ENCODE measurements at regions not wholly inside any gene's neighbourhood (a gene's known extent, or its start where the extent isn't known, plus 50 kb on each side); places are given as distances from the start of the nearest gene placed in this dataset.

DNA sequence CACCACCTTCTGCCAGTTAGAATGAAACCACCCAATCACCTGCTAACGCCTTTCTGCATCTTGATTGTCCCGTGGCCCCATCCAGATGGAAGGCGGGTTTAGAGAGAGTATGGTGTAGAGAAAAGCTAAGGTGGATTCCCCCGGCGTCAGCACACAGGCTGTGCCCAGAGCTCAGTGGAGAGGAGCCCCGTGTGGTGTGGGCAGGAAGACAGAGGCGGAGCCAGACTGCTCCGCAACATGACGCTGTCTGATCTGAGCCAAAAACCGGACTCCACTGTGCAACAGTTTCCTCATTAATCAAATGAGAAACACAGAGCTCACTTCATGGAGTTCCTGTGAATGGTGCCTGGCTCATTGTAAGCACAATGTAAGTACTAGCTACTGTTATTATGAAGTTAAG is 448.1 kb upstream of the SMIM21 start:
- TF ChIP-seq, protein P1, sequence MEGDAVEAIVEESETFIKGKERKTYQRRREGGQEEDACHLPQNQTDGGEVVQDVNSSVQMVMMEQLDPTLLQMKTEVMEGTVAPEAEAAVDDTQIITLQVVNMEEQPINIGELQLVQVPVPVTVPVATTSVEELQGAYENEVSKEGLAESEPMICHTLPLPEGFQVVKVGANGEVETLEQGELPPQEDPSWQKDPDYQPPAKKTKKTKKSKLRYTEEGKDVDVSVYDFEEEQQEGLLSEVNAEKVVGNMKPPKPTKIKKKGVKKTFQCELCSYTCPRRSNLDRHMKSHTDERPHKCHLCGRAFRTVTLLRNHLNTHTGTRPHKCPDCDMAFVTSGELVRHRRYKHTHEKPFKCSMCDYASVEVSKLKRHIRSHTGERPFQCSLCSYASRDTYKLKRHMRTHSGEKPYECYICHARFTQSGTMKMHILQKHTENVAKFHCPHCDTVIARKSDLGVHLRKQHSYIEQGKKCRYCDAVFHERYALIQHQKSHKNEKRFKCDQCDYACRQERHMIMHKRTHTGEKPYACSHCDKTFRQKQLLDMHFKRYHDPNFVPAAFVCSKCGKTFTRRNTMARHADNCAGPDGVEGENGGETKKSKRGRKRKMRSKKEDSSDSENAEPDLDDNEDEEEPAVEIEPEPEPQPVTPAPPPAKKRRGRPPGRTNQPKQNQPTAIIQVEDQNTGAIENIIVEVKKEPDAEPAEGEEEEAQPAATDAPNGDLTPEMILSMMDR (IDR thresholded peaks at IDR 0.05; ENCODE audit: unreplicated experiment): no peak
- no peaks in the 10 kb centered on the region for H3K4me1 Mint-ChIP-seq (ENCODE audit: low read depth, unreplicated experiment)
- H3K27me3 Mint-ChIP-seq (ENCODE audit: unreplicated experiment): no peaks in the 10 kb centered on the region
- DNase-seq: no peak
- H3K4me3 Mint-ChIP-seq (ENCODE audit: low read depth, unreplicated experiment): no peak overlapping the region
- intact Hi-C loops (cut with micrococcal nuclease; ENCODE audit: unreplicated experiment): no loop called here
- H3K36me3 Mint-ChIP-seq (ENCODE audit: insufficient read depth, unreplicated experiment): no peaks in the 10 kb centered on the region
- no peak overlapping the region for H3K27ac Mint-ChIP-seq (ENCODE audit: unreplicated experiment)
- no TSS peak for BruUV-seq (replicated peaks)
- peaks cover 9% of the 10 kb centered on the region for H3K9me3 Mint-ChIP-seq (ENCODE audit: low read depth, unreplicated experiment)
- CTCF ChIA-PET: no interaction called here

DNA sequence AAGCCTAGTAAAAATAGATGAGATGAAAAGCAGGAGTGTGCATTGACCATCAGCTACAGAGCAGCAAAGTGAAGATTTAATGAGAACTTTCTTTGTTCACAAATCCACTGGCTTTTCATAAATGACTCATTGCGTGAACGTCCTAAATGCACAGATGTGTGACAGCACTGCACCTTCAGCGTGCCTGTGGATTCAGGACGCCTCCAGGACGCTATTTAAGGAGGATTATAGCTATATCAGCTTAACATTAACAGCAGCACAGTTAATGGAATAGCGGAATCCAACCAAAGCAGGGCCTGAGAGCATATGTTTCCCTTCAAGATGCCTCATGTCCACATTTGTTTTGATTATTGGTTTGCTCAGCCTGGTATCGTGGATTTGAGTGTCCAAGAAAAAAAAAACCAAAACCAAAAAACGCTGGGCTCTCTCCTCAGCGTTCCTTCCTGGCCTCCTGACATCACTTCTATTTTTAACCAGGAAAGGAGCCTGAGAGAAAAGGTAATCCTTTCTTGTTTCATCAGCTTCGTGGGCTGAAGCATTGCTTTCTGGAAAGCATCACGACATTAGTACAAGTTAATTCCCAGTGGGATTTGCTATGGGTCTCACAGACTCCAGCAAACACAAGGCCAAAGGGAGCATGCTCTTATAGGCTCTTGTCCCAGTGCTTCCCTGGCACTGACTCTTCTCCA is 447.0 kb upstream of the SMIM21 start:
- H3K27ac Mint-ChIP-seq (ENCODE audit: unreplicated experiment): no peak overlapping the region
- BruUV-seq (replicated peaks): no TSS peak
- H3K27me3 Mint-ChIP-seq (ENCODE audit: unreplicated experiment): no peaks in the 10 kb centered on the region
- peaks cover 9% of the 10 kb centered on the region for H3K9me3 Mint-ChIP-seq (ENCODE audit: low read depth, unreplicated experiment)
- CTCF ChIA-PET: interaction anchor here (0.6 kb wide), 1 partner anchor 389 kb away, joined by 4 read pairs; no protein-coding TSS in a partner anchor
- intact Hi-C loops (cut with micrococcal nuclease; ENCODE audit: unreplicated experiment): no loop called here
- H3K4me3 Mint-ChIP-seq (ENCODE audit: low read depth, unreplicated experiment): no peak overlapping the region
- TF ChIP-seq, protein P1 (IDR thresholded peaks at IDR 0.05; ENCODE audit: unreplicated experiment): no peak
- no peak for DNase-seq
- H3K4me1 Mint-ChIP-seq (ENCODE audit: low read depth, unreplicated experiment): no peaks in the 10 kb centered on the region
- no peaks in the 10 kb centered on the region for H3K36me3 Mint-ChIP-seq (ENCODE audit: insufficient read depth, unreplicated experiment)

DNA sequence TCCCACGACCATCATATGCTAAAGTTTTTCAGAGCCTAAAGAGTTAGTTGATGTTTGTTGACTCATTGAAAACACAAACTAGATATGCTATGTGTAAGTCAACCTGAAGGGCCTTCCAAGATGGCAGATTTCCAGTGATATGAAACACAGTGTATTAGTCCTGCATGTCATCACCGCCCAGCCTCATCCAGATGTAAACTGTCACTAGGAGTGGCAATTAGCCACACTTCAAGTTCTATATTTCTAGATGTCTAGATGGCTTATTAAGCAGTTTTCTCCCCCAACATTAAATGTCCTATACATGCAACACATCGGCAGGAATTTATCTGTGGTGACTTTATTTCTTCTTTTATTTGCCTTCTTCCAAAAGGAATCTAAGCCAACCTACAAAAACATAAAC is 444.1 kb upstream of the SMIM21 start:
- Mint-ChIP-seq H3K4me3 (ENCODE audit: low read depth, unreplicated experiment) (no peak overlapping the region), H3K4me1 (ENCODE audit: low read depth, unreplicated experiment) (no peaks in the 10 kb centered on the region), H3K9me3 (ENCODE audit: low read depth, unreplicated experiment) (peaks cover 4% of the 10 kb centered on the region), H3K36me3 (ENCODE audit: insufficient read depth, unreplicated experiment) (no peaks in the 10 kb centered on the region), H3K27me3 (ENCODE audit: unreplicated experiment) (no peaks in the 10 kb centered on the region), H3K27ac (ENCODE audit: unreplicated experiment) (no peak overlapping the region)
- TF ChIP-seq, protein P1 (IDR thresholded peaks at IDR 0.05; ENCODE audit: unreplicated experiment): no peak
- no TSS peak for BruUV-seq (replicated peaks)
- CTCF ChIA-PET: no interaction called here
- intact Hi-C loops (cut with micrococcal nuclease; ENCODE audit: unreplicated experiment): no loop called here
- no peak for DNase-seq

DNA sequence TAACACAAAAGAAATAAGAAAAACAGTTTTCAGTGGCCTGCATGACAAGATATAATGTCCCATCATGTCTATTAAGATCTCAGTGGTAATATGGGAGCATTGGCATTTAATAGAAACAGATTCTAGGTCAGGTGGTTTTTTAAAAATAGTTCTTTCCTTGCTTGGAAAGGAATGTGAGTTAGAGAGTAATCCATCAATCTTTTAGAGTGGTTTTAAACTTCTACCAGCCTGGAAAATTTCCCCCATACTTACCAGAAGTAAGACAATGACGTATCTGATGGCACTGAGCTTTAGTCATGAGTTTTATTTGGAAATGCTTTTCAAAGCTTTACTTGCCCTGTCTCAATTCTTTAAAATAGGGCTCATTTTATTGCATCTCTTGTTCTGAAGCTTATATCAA is 441.7 kb upstream of the SMIM21 start:
- H3K27me3 Mint-ChIP-seq (ENCODE audit: unreplicated experiment): no peaks in the 10 kb centered on the region
- DNase-seq: no peak
- intact Hi-C loops (cut with micrococcal nuclease; ENCODE audit: unreplicated experiment): no loop called here
- CTCF ChIA-PET: no interaction called here
- H3K27ac Mint-ChIP-seq (ENCODE audit: unreplicated experiment): no peak overlapping the region
- no peak overlapping the region for H3K4me3 Mint-ChIP-seq (ENCODE audit: low read depth, unreplicated experiment)
- TF ChIP-seq, protein P1 (IDR thresholded peaks at IDR 0.05; ENCODE audit: unreplicated experiment): no peak
- H3K36me3 Mint-ChIP-seq (ENCODE audit: insufficient read depth, unreplicated experiment): no peaks in the 10 kb centered on the region
- BruUV-seq (replicated peaks): no TSS peak
- peaks cover 7% of the 10 kb centered on the region for H3K9me3 Mint-ChIP-seq (ENCODE audit: low read depth, unreplicated experiment)
- H3K4me1 Mint-ChIP-seq (ENCODE audit: low read depth, unreplicated experiment): no peaks in the 10 kb centered on the region

Measured in Calu3 (cell line).